Cardiac fibroblast (primary cell): ENCODE measurements at regions not wholly inside any gene's neighbourhood (a gene's known extent, or its start where the extent isn't known, plus 50 kb on each side); places are given as distances from the start of the nearest gene placed in this dataset.

Experiments used
- DNase-seq, 2 donors: peaks; one replicate each; pipeline versions ENCODE4 v3.0.0 to v3.0.0-alpha.2; 2010; ENCODE audit warnings: low read depth in 2 of 2
- H3K4me3 ChIP-seq, 2 donors: replicated peaks in 1 of 2; 1 replicate in 1 of 2; 2 replicates in 1 of 2; pipeline ENCODE4 v1.5.1; 2011; ENCODE audit warnings: low read depth in 2 of 2, low read length in 2 of 2, mild to moderate bottlenecking in 2 of 2, moderate library complexity in 1 of 2
- CTCF ChIP-seq: IDR thresholded peaks from one replicate; pipeline ENCODE4 v1.5.1; 2011; ENCODE audit warnings: low read depth, mild to moderate bottlenecking, low read length, inconsistent platforms

GRCh38 chr6:168871642-168872315 lies 381.9 kb downstream of the THBS2 start:
- no peak for DNase-seq
- TF ChIP-seq CTCF = no peak
- no peak overlapping the region for H3K4me3 ChIP-seq

GRCh38 chr6:168870982-168871381 lies 382.7 kb downstream of the THBS2 start:
- no peak for DNase-seq

GRCh38 chr6:168867247-168868102 lies 386.2 kb downstream of the THBS2 start:
- DNase-seq = no peak
- TF ChIP-seq CTCF = no peak
- H3K4me3 ChIP-seq = no peak overlapping the region

More at GRCh38 chr6:168870982-168871381, 382.7 kb downstream of the THBS2 start:
- no peak overlapping the region for H3K4me3 ChIP-seq
- TF ChIP-seq CTCF = no peak

GRCh38 chr6:168866534-168866933 lies 387.1 kb downstream of the THBS2 start:
- H3K4me3 ChIP-seq = no peak overlapping the region
- DNase-seq = no peak
- no peak for TF ChIP-seq CTCF

GRCh38 chr6:168865522-168865921 lies 388.1 kb downstream of the THBS2 start:
- H3K4me3 ChIP-seq = no peak overlapping the region
- DNase-seq = no peak
- TF ChIP-seq CTCF = no peak

- no peak for TF ChIP-seq CTCF
- no peak overlapping the region for H3K4me3 ChIP-seq
- DNase-seq = peak in 1 of 2 donors; percentile 1
Observed at GRCh38 chr6:168864541-168865460, 388.8 kb downstream of the THBS2 start.
